H9 (cell line): ENCODE measurements at regions not wholly inside any gene's neighbourhood (a gene's known extent, or its start where the extent isn't known, plus 50 kb on each side); places are given as distances from the start of the nearest gene placed in this dataset.

Experiments used
- DNase-seq: peaks from one replicate; pipeline ENCODE4 v3.0.0-alpha.2; 2017
- H2AFZ ChIP-seq: one replicate; pipeline ENCODE4 v1.6.1; 2013; ENCODE audit warnings: mild to moderate bottlenecking, low read length, control low read depth, moderate library complexity
- H2AK5ac ChIP-seq: 2 replicates; pipeline ENCODE4 v1.6.1; 2013; ENCODE audit warnings: low read length, control low read depth, mixed read lengths; ENCODE audit not compliant: insufficient read length
- H2BK120ac ChIP-seq: one replicate; pipeline ENCODE4 v1.6.1; 2013; ENCODE audit warnings: low read depth, mild to moderate bottlenecking, low read length, control low read depth, inconsistent platforms; ENCODE audit not compliant: poor library complexity, severe bottlenecking
- H2BK12ac ChIP-seq: 2 replicates; pipeline ENCODE4 v1.6.1; 2013; ENCODE audit warnings: low read length, control low read depth, mixed read lengths, low read depth; ENCODE audit not compliant: insufficient read length
- H2BK15ac ChIP-seq: 2 replicates; pipeline ENCODE4 v1.6.1; 2013; ENCODE audit warnings: low read depth, low read length, control low read depth
- H2BK20ac ChIP-seq: one replicate; pipeline ENCODE4 v1.6.1; 2013; ENCODE audit warnings: low read depth, mild to moderate bottlenecking, low read length, control low read depth, inconsistent platforms; ENCODE audit not compliant: poor library complexity, severe bottlenecking
- H2BK5ac ChIP-seq: 2 replicates; pipeline ENCODE4 v1.6.1; 2013; ENCODE audit warnings: low read length, control low read depth, mixed read lengths; ENCODE audit not compliant: insufficient read length
- H3K14ac ChIP-seq: 2 replicates; pipeline ENCODE4 v1.6.1; 2013; ENCODE audit warnings: low read length, control low read depth; ENCODE audit not compliant: insufficient read depth
- H3K18ac ChIP-seq: 2 replicates; pipeline ENCODE4 v1.6.1; 2013; ENCODE audit warnings: low read depth, mild to moderate bottlenecking, mixed read lengths, low read length, control low read depth; ENCODE audit not compliant: insufficient read length
- H3K23ac ChIP-seq: 2 replicates; pipeline ENCODE4 v1.6.1; 2013; ENCODE audit warnings: low read length, control low read depth, mixed read lengths, low read depth; ENCODE audit not compliant: insufficient read length
- H3K23me2 ChIP-seq: 2 replicates; pipeline ENCODE4 v1.6.1; 2013; ENCODE audit warnings: low read depth, mild to moderate bottlenecking, mixed read lengths, low read length, control low read depth; ENCODE audit not compliant: insufficient read length, poor library complexity, severe bottlenecking
- H3K27ac ChIP-seq: 2 replicates; pipeline ENCODE4 v1.5.1; 2013; ENCODE audit warnings: low read length, control low read depth, mixed read lengths, low read depth; ENCODE audit not compliant: insufficient read length
- H3K27me3 ChIP-seq: 2 replicates; pipeline ENCODE4 v1.6.1; 2013; ENCODE audit warnings: low read length, control low read depth, inconsistent platforms; ENCODE audit not compliant: insufficient read depth
- H3K4ac ChIP-seq: 2 replicates; pipeline ENCODE4 v1.6.1; 2013; ENCODE audit warnings: low read depth, mild to moderate bottlenecking, control low read depth, inconsistent platforms, low read length, moderate library complexity
- H3K4me1 ChIP-seq: 2 replicates; pipeline ENCODE4 v1.6.1; 2013; ENCODE audit warnings: low read length, control low read depth, inconsistent platforms; ENCODE audit not compliant: insufficient read depth
- H3K4me2 ChIP-seq: 2 replicates; pipeline ENCODE4 v1.6.1; 2013; ENCODE audit warnings: low read length, control low read depth, mixed read lengths; ENCODE audit not compliant: insufficient read length, insufficient read depth
- H3K56ac ChIP-seq: 2 replicates; pipeline ENCODE4 v1.6.1; 2013; ENCODE audit warnings: low read depth, mild to moderate bottlenecking, mixed read lengths, low read length, control low read depth; ENCODE audit not compliant: insufficient read length
- H3K79me1 ChIP-seq: 2 replicates; pipeline ENCODE4 v1.6.1; 2013; ENCODE audit warnings: low read depth, mild to moderate bottlenecking, moderate library complexity, low read length, control low read depth, inconsistent platforms; ENCODE audit not compliant: insufficient read depth, poor library complexity, severe bottlenecking
- H3K79me2 ChIP-seq: 2 replicates; pipeline ENCODE4 v1.6.1; 2013; ENCODE audit warnings: low read length, control low read depth, inconsistent platforms; ENCODE audit not compliant: insufficient read depth
- H3K9ac ChIP-seq: 2 replicates; pipeline ENCODE4 v1.6.1; 2013; ENCODE audit warnings: low read length, control low read depth, mixed read lengths; ENCODE audit not compliant: insufficient read length; ENCODE audit errors: extremely low read depth
- H3K9me3 ChIP-seq: one replicate; pipeline ENCODE4 v1.6.1; 2013; ENCODE audit warnings: low read depth, low read length, inconsistent platforms; ENCODE audit not compliant: control insufficient read depth
- H3T11ph ChIP-seq: one replicate; pipeline ENCODE4 v1.6.1; 2013; ENCODE audit warnings: mild to moderate bottlenecking, low read length, control low read depth, inconsistent platforms
- H4K20me1 ChIP-seq: one replicate; pipeline ENCODE4 v1.6.1; 2013; ENCODE audit not compliant: control insufficient read depth, insufficient read length, insufficient read depth
- H4K5ac ChIP-seq: 2 replicates; pipeline ENCODE4 v1.6.1; 2013; ENCODE audit warnings: low read depth, mild to moderate bottlenecking, mixed read lengths, low read length, control low read depth; ENCODE audit not compliant: insufficient read length
- H4K8ac ChIP-seq: replicated peaks from 2 replicates; pipeline ENCODE4 v1.6.1; 2013; ENCODE audit warnings: low read length, control low read depth, mixed read lengths, low read depth; ENCODE audit not compliant: insufficient read length
- H4K91ac ChIP-seq: 2 replicates; pipeline ENCODE4 v1.6.1; 2013; ENCODE audit warnings: low read depth, mild to moderate bottlenecking, moderate library complexity, mixed read lengths, low read length, control low read depth; ENCODE audit not compliant: insufficient read length
- H3K27ac Mint-ChIP-seq, 3 experiments: 2 replicates in 2 of 3; 3 replicates in 1 of 3; pipeline ENCODE4 v1.8.0; 2020 to 2021; ENCODE audit warnings: mixed read lengths in 3 of 3, mild to moderate bottlenecking in 1 of 3, moderate library complexity in 1 of 3
- H3K27me3 Mint-ChIP-seq: 2 replicates; pipeline ENCODE4 v1.8.0; 2021; ENCODE audit warnings: low read depth, mild to moderate bottlenecking, moderate library complexity, mixed read lengths
- H3K36me3 Mint-ChIP-seq, 3 experiments: 2 replicates in 2 of 3; 3 replicates in 1 of 3; pipeline ENCODE4 v1.8.0; 2020 to 2021; ENCODE audit warnings: low read depth in 3 of 3, mixed read lengths in 3 of 3; ENCODE audit not compliant: insufficient read depth in 1 of 3
- H3K4me1 Mint-ChIP-seq, 2 experiments: 2 replicates each; pipeline ENCODE4 v1.8.0; 2020; ENCODE audit warnings: mixed read lengths in 2 of 2
- H3K4me3 Mint-ChIP-seq, 2 experiments: 2 replicates in 1 of 2; 3 replicates in 1 of 2; pipeline ENCODE4 v1.8.0; 2020 to 2021; ENCODE audit warnings: mild to moderate bottlenecking in 2 of 2, mixed read lengths in 2 of 2, moderate library complexity in 1 of 2
- H3K9me3 Mint-ChIP-seq, 2 experiments: 2 replicates in 1 of 2; 3 replicates in 1 of 2; pipeline ENCODE4 v1.8.0; 2020; ENCODE audit warnings: mild to moderate bottlenecking in 2 of 2, mixed read lengths in 2 of 2, moderate library complexity in 1 of 2
- CTCF ChIP-seq: fragments of 200-600 bp; sonication (generic); conservative IDR thresholded peaks from 3 replicates; pipeline ENCODE4 v1.8.0; 2021; ENCODE audit warnings: antibody characterized with exemption, mild to moderate bottlenecking
- WGBS: extraction: QIAGEN DNeasy Blood & Tissue Kit; methylation state at CpG from one replicate; pipeline ENCODE4 v1.1.7; 2013; ENCODE audit warnings: missing lambda C conversion rate, low lambda C conversion rate, mixed read lengths; ENCODE audit not compliant: insufficient read length; ENCODE audit errors: extremely low coverage; 5-methylcytosine and 5-hydroxymethylcytosine counted together

- Histone ChIP-seq H3K9me3 (no peaks in the 10 kb centered on the region), H3K27ac (no peak overlapping the region)
These were observed 310.9 kb downstream of the ADGRD1 start for GRCh38 chr12:131264635-131265034.

More at GRCh38 chr12:131264635-131265034, 310.9 kb downstream of the ADGRD1 start:
- Histone ChIP-seq H3K23me2 (no peaks in the 10 kb centered on the region), H3K79me2 (no peaks in the 10 kb centered on the region), H2BK120ac (no peak overlapping the region), H4K91ac (no peak overlapping the region), H3K9ac (no peak overlapping the region), H3K4me1 (no peaks in the 10 kb centered on the region), H4K5ac (no peak overlapping the region), H3K23ac (no peak overlapping the region), H2AFZ (no peak overlapping the region), H3K14ac (no peak overlapping the region), H2BK20ac (no peak overlapping the region), H3T11ph (no peak overlapping the region), H4K8ac (no peak overlapping the region), H4K20me1 (no peaks in the 10 kb centered on the region), H3K18ac (no peak overlapping the region), H3K27me3 (no peaks in the 10 kb centered on the region), H3K56ac (no peak overlapping the region), H2BK15ac (no peak overlapping the region), H2AK5ac (no peak overlapping the region), H3K79me1 (no peaks in the 10 kb centered on the region), H3K4ac (no peak overlapping the region), H2BK12ac (no peak overlapping the region), H2BK5ac (no peak overlapping the region), H3K4me2 (no peak overlapping the region)
- H3K9me3 Mint-ChIP-seq: no peaks in the 10 kb centered on the region
- DNase-seq: no peak
- no CpG with 5 or more reads among the region's 10 CpGs for WGBS
- no peak overlapping the region; a peak in 1 of 5 replicates for H3K4me3 Mint-ChIP-seq
- H3K36me3 Mint-ChIP-seq: peaks cover 0 to 2% (median 0%) of the 10 kb centered on the region in 3 experiments; a peak in 1 of 7 replicates
- H3K4me1 Mint-ChIP-seq: peaks cover 4 to 15% of the 10 kb centered on the region in 2 experiments; a peak in 3 of 4 replicates
- no peak for TF ChIP-seq CTCF
- H3K27me3 Mint-ChIP-seq: peaks cover 4% of the 10 kb centered on the region
- peak overlapping the region in 1 of 3 experiments; percentile 39; a peak in 1 of 7 replicates for H3K27ac Mint-ChIP-seq
